ENCODE measurements at regions not wholly inside any gene's neighbourhood (a gene's known extent, or its start where the extent isn't known, plus 50 kb on each side); places are given as distances from the start of the nearest gene placed in this dataset.

DNA sequence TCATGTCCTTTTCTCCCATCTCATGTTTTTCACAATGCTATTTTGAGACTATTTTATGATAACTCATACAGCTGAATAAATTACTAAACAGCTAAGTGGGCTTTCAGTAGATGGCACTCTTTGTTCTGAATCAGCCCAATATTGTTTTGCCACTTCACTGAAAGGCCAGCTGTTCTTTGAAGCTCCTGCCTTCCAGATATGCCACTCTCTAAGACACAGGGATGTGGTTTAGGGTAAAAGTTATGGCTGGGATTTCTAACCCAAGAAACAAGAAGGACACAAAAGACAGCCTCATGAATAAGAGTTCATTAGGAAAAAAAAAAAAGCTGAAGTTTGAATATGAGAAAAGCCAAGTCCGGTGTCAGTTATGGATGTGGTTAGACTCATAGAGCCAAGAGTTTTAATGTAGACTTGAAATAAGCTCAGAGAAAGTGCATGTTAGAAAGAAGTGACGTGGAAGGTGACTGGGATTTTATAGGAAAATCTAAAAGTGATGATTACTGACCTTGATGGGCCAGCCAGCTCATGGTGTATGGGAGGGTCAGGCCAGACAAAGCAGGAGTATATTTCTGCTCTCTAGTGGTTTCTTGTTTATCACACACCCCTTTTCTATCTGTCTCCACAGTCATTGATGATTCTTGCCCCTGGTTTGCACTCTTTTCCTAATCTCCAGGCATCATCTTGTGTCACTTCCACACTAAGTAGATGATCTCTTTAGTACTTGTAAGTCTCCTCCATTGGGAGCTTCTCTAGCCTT, 488.5 kb downstream of the NR2F1-AS1 start:
- ATAC-seq (ENCODE audit: poor library complexity) (no peak), DNase-seq (no peak)
- intact Hi-C loops (cut with DNase I): no loop called here

DNA sequence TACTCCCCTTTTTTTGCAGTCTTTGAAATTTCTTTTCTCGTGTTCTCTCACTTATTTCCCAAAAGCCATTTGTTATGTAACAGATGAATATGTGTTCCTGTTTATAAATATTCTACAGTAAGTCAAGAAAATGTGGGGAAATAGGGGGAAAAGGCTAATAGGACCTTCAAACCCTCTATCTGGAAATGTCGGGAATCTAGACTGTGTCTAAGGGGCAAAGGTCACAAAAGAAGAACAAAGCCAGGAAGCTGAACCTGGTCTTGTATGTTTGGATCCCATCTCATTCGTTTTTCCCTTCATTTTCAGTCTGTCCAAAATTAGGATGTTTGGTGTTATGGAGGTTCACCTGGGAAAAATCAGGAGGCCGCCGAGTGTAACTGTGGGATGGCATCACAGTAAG, 490.3 kb downstream of the NR2F1-AS1 start:
- DNase-seq (no peak), ATAC-seq (ENCODE audit: poor library complexity) (no peak)
- intact Hi-C loops (cut with DNase I): no loop called here

DNA sequence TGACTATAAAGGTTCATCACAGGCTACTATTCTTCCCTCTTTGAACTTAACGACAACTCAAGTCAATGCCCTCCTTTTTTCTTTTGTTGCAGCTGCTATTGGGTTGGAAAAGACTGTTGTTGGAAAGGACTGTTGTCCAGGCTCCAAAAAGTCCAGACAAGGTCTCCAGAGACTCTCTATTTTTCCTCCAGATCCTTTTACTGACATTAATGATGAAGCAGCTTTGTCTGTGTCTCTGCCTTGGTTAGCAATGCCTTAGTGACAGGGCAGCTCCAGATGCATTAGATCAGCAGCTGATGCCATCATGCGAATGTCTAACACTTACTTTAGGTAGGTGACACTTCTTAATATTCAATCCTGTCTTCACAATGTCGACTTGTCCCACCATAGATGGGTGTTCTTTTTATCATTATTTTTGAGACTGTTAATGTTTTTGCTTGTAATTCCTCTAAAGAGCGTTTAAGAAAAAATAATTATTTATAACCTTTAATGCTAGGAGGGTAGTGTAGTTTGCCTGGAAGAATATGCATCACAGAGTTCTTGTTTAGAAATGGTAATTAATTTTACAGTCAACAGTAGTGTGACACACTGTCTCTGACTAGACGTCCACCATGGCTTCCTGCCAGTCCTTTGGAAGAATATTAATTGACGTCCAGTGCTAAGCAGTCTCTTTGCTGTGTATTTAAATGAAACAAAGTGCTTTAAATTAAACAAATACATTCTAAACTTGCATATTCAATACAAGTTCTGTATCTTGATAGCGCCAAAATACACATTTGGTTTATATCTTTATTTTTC, 492.2 kb downstream of the NR2F1-AS1 start:
- ATAC-seq (ENCODE audit: poor library complexity) (no peak), DNase-seq (no peak)
- intact Hi-C loops (cut with DNase I): no loop called here

DNA sequence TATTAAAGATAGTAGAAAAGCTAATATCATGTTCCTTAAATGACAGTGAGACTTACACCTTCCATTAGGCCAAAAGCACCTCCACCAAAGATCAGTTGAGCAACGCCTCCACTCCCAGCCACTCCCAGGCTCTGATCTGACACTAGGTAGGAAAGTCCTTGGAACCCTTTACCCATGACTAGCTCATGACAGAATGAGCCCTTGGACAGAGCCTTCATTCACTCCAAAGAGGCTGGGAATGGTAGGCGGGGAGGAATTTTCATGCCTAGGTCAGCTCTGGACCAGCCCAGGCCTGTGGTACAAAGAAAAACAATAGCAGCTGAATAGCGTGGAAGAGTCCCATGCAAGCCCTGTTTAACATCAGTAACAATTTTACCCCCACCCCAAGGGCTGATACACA, 493.7 kb downstream of the NR2F1-AS1 start:
- intact Hi-C loops (cut with DNase I): no loop called here
- no peak for DNase-seq
- no peak for ATAC-seq (ENCODE audit: poor library complexity)

DNA sequence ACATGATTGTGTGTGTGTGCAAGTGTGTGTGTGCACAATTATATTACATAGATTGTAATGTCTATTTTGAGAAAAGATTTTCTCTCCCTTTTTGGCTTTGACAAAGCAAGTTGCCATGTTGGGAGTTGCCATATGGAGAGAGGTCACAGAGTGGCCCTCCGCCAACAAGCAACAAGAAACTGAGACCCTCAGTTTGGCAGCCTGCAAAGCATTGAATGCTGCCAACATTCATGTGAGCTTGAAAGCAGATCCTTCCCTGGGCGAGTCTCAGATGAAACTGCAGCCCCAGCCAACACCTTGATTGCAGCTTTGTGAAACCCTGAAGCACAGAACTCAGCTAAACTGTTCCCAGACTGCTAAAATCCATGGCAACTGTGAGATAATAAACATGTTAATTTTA, 498.0 kb downstream of the NR2F1-AS1 start:
- DNase-seq: no peak
- no peak for ATAC-seq (ENCODE audit: poor library complexity)
- intact Hi-C loops (cut with DNase I): no loop called here

DNA sequence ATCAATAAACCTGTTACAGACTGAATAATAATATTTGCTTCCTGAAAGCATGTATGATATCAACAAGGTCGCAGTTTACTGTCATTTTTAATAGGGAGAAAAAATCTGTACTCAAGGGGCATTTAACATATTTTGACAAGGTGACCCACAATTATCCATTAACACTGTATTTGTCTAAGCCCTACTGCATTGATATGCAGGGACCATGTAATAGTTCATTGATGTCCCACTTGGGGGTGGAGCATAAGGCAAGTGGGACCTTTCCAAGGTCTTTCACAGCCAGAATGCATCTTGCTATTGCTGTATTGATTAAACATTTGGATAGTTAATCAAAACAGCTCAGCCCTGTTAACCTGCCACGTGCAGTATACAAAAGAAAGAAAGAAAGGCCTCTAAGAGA, 502.0 kb downstream of the NR2F1-AS1 start:
- no peak for ATAC-seq (ENCODE audit: poor library complexity)
- intact Hi-C loops (cut with DNase I): no loop called here
- no peak for DNase-seq

DNA sequence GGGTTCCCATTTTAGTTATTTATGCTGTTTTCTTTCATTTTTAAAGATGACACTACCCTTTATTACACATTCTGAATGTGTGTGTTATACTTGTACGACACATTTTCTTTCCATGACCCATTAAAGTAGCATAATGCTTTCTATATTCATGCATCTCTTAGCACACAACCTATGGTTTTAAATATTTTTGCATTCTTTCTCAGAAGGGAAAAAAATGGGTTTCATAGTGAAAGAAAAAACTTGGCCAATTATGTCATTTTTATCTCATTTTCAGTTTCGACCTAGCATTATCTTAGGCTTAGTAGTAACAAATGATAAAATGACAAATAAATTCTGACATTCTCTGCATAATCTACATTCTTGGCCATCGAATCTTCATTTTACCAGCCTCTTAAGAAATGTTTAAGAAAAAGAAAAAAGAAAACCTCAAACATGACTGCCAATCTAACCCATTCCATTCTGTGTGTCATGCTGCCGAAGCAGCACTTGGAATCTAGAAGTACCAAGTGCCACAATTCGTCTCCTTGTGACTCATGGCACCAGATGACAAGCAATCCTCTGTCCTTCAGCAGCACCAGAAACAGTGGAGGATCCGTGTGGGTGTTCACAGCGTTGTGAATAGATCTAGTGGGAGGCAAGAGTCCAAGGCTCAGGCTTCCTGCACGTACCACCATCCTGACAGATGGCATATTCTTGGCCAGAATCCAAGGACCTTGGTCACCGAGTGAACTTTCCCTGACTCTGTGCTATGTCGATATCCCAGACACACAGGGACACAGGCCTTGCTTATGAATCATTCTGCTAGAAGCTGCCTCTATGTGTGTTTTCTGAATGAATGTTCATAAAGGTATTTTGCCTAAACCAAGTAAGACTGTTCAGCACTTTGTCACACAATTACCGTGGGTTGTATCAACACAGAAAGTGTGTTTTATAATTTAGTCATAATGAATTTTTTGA, 502.7 kb downstream of the NR2F1-AS1 start:
- peak; percentile 99 for ATAC-seq (ENCODE audit: poor library complexity)
- intact Hi-C loops (cut with DNase I): no loop called here

DNA sequence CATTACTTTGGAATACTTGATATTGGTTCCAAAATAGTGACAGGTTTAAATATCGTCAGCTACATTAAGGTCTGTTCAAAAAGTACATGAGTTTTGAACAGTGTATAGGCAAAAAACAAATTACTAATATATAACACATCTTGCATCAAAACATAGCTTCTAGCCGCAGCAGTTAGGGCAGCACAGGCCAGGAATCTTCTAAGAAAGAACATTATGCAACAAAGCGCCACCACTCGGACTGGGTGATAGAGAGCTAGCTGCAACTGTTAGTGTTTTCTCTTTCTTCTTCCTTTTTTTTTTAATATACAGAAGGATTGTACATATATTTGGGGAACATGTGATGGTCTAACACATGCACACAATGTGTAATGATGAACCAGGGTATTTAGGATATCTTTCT, 504.5 kb downstream of the NR2F1-AS1 start:
- DNase-seq (no peak), ATAC-seq (ENCODE audit: poor library complexity) (no peak)
- intact Hi-C loops (cut with DNase I): no loop called here

More for the DNA sequence above, 502.7 kb downstream of the NR2F1-AS1 start:
- DNase-seq: peak; percentile 57

DNA sequence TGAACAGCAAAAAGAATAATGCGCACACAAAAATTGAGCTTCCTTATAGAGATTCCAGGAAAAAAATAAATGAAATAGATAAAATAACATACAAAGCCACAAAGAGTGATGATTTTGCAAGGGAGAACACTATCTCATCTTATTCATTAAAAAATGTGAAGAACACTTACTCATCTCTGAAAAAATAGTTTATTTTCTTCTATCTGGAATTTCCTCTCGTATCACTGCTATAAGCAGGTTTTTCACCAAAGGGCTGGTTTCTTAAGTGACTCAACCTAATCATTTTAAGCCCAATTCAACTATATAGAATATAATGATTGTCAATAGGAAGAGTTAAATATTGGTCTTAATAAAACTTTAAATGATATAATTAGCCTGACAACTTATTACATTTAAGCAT, 504.9 kb downstream of the NR2F1-AS1 start:
- no peak for ATAC-seq (ENCODE audit: poor library complexity)
- intact Hi-C loops (cut with DNase I): no loop called here
- DNase-seq: no peak

DNA sequence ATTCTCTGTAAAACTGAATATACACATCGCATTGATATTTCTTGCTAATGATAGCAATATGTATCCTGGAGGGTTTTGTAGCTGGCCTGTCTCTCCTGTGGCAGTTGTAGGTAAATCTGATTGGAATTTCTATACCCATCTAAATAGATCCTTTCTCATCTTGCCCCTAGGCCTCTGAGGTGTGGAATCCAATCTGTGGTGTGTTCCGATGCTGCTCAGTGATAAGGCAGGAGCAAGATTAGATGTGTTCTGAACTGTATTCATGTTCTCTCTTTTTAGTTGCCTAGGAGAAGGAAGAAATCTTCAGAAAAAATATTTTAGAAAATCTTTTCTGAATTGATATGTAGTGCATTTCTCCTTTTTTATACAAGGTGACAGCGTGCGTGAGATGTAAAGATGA, 507.5 kb downstream of the NR2F1-AS1 start:
- intact Hi-C loops (cut with DNase I): no loop called here

DNA sequence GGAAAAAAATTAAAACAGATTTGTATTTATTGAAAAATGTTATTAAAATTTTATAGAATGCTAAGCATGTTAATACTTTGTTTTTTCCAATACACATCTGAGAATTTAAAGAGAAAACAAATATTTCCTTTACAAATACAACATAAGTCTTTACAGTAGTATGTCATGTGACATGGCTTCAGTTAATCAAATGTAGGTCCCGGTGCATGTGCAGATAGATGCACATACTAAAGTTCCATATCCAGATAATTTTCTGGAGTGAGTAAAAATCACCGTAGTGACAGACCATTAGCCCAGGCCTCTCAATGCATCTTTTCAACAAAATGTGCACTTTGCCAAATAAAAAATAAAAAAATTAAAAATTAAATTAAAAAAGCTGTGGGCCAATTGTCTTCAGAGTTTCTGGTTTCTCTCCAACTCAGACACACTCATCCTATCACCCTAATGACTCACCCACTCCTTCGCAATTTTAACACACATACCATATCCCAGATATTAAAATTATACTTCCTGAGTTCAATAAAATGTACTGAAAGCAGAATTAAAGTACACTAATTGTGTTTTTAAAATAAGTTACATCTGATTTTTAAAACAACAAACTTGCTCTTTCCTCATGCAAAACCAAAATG, 508.1 kb downstream of the NR2F1-AS1 start:
- intact Hi-C loops (cut with DNase I): no loop called here
- DNase-seq: no peak
- no peak for ATAC-seq (ENCODE audit: poor library complexity)

More for the DNA sequence above, 507.5 kb downstream of the NR2F1-AS1 start:
- ATAC-seq (ENCODE audit: poor library complexity): no peak
- DNase-seq: no peak

DNA sequence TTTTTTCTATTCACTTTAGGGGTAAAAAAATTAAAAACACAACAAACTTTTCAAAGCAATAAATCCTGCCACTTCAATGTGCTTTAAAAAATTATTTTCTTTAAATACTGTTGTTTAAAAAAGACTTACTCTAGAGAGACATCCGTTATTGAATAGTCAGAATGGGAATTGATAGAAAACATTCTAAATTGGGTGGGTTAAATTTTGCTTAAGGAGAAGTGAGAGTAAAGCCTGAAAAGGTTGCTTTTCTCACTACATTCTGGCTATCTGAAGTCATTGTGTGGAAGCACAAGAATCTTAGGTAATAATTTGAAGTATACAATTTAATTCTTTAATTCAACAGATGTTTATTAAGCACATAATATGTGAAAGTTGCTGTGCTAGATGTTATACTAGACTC, 509.3 kb downstream of the NR2F1-AS1 start:
- no peak for ATAC-seq (ENCODE audit: poor library complexity)
- no peak for DNase-seq
- intact Hi-C loops (cut with DNase I): no loop called here

DNA sequence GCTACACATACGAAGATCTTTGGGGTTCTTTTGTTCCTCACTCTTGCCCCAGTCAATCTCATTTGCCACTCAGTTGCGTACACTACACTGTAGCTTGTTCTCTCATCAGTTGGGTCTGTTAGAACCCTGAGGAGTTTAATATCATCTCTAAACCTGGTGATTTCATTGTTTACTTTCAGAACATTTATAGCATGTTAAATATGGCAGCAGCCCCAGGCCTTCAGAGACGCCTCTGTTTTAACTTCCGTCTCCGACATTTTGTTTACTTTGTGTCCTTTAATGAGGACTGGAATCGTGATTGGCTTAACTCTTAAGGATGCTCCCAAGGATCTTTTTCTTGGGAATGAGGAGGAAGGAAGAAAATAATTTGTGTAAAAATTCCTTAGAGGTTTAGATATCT, 510.1 kb downstream of the NR2F1-AS1 start:
- intact Hi-C loops (cut with DNase I): no loop called here
- DNase-seq: no peak
- no peak for ATAC-seq (ENCODE audit: poor library complexity)

DNA sequence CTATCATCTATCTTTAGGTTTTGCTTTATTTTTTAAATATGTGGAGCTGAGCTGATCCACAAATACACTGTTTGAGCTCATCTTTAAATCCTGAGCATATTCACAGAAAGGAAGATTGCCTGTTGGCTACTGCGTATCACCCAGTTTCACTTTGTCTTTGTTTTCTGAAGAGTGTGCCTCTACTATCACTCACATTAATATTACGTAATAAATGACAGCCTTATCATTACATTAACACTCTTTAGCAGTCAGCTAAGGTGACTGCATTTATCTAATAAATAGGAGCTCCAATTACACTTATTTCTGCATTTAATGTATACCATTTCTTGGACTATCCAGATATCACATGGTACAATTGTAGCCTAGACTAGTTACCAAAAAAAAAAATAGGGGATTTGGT, 511.7 kb downstream of the NR2F1-AS1 start:
- no peak for DNase-seq
- no peak for ATAC-seq (ENCODE audit: poor library complexity)
- intact Hi-C loops (cut with DNase I): no loop called here

DNA sequence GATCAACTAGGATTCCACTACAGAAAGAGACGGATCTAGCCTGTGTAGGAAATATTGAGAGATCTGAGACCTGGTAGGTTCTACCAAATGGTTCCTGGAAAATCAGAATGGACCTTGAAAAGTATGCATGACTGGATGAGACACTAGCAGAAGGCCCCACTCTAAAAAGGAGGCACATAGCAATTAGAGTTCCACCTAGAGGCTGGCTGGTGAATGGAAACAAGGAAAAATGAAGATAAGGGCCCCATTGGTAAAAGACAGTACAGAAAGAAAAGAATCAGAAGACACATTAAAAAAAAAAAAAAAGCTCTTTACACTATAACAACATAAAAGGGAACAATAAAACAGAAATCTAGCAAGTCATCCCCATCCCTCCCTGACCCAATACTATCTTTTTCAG, 518.5 kb downstream of the NR2F1-AS1 start:
- DNase-seq (no peak), ATAC-seq (ENCODE audit: poor library complexity) (no peak)
- intact Hi-C loops (cut with DNase I): no loop called here

DNA sequence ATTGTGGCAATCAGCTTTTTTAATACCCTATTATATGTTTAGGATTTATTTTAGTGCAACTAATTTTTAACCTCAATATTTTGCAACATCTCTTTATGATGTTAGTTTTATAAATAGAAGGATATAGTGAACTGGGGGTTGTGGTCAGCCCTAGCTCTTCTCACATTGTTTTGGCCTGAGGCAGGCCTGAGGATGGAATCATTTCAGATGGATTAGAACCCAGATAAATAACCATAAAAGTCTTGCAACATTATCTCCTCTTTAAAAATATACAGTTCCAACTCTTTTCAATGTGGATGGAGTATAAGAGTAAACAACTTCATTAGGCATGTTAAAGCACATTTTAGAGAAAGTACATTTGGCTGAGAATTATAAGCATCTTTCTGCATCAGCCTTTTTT, 522.7 kb downstream of the NR2F1-AS1 start:
- ATAC-seq (ENCODE audit: poor library complexity): no peak

DNA sequence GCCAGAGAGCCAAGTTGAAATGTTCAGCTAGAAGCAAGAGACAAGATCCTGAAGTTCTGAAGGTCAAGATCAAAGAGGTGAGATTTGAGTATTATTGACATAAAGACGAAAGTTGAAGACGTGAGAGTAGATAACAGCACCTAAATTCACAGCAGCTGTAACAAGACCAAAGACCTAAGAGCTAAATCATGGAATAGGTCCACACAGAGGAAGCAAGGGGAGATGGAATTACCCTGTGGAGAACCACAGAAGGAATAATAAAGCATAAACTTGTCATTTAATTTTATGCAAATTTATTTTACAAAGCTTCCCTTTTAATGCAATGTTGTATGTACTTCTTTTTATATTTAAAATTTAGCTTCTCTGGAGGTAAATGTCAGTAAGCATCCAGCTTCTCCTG, 523.7 kb downstream of the NR2F1-AS1 start:
- ATAC-seq (ENCODE audit: poor library complexity) (no peak), DNase-seq (no peak)
- intact Hi-C loops (cut with DNase I): no loop called here

More for the DNA sequence above, 522.7 kb downstream of the NR2F1-AS1 start:
- DNase-seq: no peak
- intact Hi-C loops (cut with DNase I): no loop called here

DNA sequence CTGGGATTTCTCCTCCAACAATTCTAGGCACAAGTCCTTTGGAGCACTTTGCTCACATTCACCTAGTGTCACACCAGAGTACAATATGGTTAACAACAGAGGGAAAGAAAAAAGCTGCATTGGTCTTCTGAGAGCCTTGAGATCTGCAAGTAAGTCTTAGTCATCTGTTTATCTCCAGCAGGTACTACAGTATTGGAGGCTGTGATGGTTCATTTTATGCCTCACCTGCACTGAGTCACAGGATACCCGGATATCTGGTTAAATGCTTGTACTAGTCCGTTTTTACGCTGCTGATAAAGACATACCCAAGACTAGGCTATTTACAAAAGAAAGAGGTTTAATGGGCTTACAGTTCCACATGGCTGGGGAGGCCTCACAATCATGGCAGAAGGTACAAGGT, 525.0 kb downstream of the NR2F1-AS1 start:
- intact Hi-C loops (cut with DNase I): no loop called here
- ATAC-seq (ENCODE audit: poor library complexity) (no peak), DNase-seq (no peak)

DNA sequence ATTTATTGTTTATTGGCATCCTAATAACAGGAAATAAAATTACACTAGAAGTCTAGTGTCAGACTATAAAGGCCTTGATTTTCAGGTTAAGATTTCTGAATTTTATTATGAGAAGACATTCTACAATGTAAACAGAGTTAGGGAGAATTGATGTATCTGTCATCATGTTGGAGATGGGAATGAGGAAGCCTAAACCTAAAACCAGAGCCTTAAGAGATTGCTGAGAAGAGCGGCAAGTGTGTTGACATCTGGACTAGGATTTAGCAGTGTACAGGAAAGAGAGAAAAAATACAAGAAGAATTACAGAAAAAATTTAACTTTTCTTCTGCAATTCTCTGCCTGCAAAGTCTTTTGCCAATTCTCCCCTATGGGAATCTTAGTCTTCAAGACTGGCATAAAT, 525.5 kb downstream of the NR2F1-AS1 start:
- no peak for ATAC-seq (ENCODE audit: poor library complexity)
- no peak for DNase-seq
- intact Hi-C loops (cut with DNase I): no loop called here
